ENCODE measurements at regions not wholly inside any gene's neighbourhood (a gene's known extent, or its start where the extent isn't known, plus 50 kb on each side); places are given as distances from the start of the nearest gene placed in this dataset.
"Not testable (repeated sequence)": the region's sequence is repeated elsewhere in the genome, so short reads cannot be mapped to it uniquely, and the experiment has no call there.

- no peak for DNase-seq
Observed at GRCh38 chr7:81833401-81833800, 63.6 kb upstream of the HGF start.

DNA sequence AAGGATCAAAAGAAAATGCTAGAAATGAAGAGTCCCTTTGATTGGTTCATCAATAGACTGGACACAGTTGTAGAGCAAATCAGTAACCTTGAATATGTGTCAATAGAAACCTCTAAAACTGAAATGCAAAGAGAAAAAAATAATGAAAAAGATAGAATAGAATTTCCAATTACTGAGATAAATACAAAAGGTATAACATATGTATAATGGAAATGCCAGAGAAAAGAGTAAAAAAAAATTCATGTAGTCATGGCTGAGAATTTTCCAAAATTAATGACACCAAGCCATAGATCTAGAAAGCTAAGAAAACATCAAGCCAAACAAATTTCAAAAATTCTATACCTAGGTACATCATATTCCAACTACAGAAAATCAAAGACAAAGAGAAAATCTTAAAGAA, 62.0 kb upstream of the HGF start:
- no peak for DNase-seq

DNA sequence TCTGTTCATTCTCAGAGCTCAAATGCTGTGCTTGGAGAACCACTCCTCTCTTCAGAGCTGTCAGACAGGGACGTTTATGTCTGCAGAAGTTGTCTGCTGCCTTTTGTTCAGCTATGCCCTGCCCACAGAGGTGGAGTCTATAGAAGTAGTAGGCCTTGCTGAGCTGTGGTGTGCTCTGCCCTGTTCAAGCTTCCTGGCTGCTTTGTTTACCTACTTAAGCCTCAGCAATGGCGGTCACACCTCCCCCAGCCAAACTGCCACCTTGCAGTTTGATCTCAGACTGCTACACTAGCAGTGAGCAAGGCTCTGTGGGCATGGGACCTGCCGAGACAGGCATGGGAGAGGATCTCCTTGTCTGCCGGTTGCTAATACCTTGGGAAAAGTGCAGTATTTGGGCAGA, 59.7 kb upstream of the HGF start:
- not testable (repeated sequence) for DNase-seq

GRCh38 chr7:81822811-81823210, 53.0 kb upstream of the HGF start:
- no peak for DNase-seq

- DNase-seq = no peak
Observed at GRCh38 chr7:81819861-81820260, 50.0 kb upstream of the HGF start.
